ENCODE measurements at regions not wholly inside any gene's neighbourhood (a gene's known extent, or its start where the extent isn't known, plus 50 kb on each side); places are given as distances from the start of the nearest gene placed in this dataset.

DNA sequence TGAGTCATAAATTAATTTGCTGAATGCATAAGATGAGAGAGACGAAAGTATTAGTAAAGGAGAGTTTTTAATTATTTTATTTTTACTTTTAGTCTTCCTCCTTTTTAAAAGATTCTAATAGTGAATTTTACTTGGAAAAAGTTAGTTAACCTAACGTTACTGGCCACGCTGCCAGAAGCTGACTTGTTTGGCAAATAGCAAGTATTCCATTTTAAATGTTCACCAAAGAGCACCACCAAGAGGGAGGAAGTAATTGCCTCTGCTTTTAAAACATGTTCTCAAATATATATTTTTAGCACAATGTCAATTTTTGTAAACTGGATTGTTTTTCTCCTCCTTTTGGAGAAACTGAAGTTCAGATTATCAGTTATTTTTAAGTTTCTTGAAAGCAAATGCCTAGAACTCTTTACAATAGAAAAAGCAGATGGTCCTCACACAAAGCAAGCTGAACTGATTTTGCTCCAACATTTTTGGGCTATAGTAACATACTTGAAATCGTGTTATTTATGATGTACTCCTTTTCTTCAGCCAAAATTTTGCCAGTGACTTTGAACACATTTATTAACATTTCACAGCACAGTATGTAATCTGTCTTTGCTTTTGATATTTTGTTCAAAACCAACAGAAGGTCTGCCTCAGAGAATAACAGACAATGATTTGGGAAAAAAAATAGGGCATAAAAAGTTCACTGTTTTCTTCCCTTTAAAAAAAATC is 1311.0 kb upstream of the FAM98A start:
- TF ChIP-seq BRCA1 (IDR thresholded peaks at IDR 0.05; ENCODE audit: low read depth, low read length) (no peak), CHD2 (IDR thresholded peaks at IDR 0.05; ENCODE audit: low read length) (no peak), EZH2 (IDR thresholded peaks at IDR 0.05; ENCODE audit: low read depth, low read length, severe bottlenecking) (no peak), TBP (IDR thresholded peaks at IDR 0.05; ENCODE audit: low read depth, low read length) (no peak), BACH1 (IDR thresholded peaks at IDR 0.05; ENCODE audit: low read length) (no peak), CHD1 (IDR thresholded peaks at IDR 0.05; ENCODE audit: low read depth, low read length) (no peak), SAP30 (IDR thresholded peaks at IDR 0.05; ENCODE audit: insufficient read depth, insufficient replicate concordance, low read length) (no peak)

More for the DNA sequence above, 1311.0 kb upstream of the FAM98A start:
- Histone ChIP-seq H3K36me3 (ENCODE audit: control insufficient read depth in 2 of 4, insufficient read depth in 4 of 4, low read length in 3 of 4) (no peaks in the 10 kb centered on the region), H4K91ac (replicated peaks; ENCODE audit: insufficient read length, low read length) (no peak overlapping the region), H3K4me2 (ENCODE audit: insufficient read depth in 1 of 2, low read depth in 2 of 2, low read length in 2 of 2) (no peak overlapping the region), H3K18ac (ENCODE audit: extremely low read depth, low read length) (no peak overlapping the region), H2BK5ac (ENCODE audit: low read depth, low read length) (no peak overlapping the region), H3K9me3 (ENCODE audit: insufficient read depth in 2 of 2, low read depth in 1 of 2, low read length in 1 of 2) (no peaks in the 10 kb centered on the region), H3K14ac (ENCODE audit: insufficient read length) (no peak overlapping the region), H4K8ac (ENCODE audit: extremely low read depth, insufficient read depth, low read length) (no peak overlapping the region), H2BK12ac (ENCODE audit: low read depth, low read length) (no peak overlapping the region), H3K4ac (replicated peaks; ENCODE audit: insufficient read length, low read depth, low read length) (no peak overlapping the region), H3K23ac (ENCODE audit: insufficient read length) (no peak overlapping the region), H2BK120ac (replicated peaks; ENCODE audit: low read depth, low read length) (no peak overlapping the region), H3K56ac (replicated peaks; ENCODE audit: insufficient read length, low read depth, low read length) (no peak overlapping the region), H3K27ac (ENCODE audit: low read depth, low read length) (no peak overlapping the region), H2BK15ac (ENCODE audit: low read length) (no peak overlapping the region), H3K4me3 (ENCODE audit: extremely low read depth in 1 of 4, insufficient read depth in 2 of 4, low read depth in 3 of 4, low read length in 4 of 4) (no peak overlapping the region), H2AFZ (ENCODE audit: low read length) (no peak overlapping the region), H2AK5ac (ENCODE audit: low read depth, low read length) (no peak overlapping the region), H3K4me1 (replicated peaks in 1 of 4; ENCODE audit: control insufficient read depth in 3 of 4, insufficient read depth in 4 of 4, low read length in 3 of 4) (no peaks in the 10 kb centered on the region), H3K79me2 (ENCODE audit: control insufficient read depth in 1 of 2, insufficient read depth in 2 of 2, low read length in 2 of 2) (no peaks in the 10 kb centered on the region), H3K23me2 (ENCODE audit: low read depth, low read length) (no peaks in the 10 kb centered on the region; the same call in 1 of the 2 replicates), H4K20me1 (replicated peaks in 1 of 2; ENCODE audit: control insufficient read depth in 1 of 2, insufficient read depth in 2 of 2, low read length in 2 of 2) (no peaks in the 10 kb centered on the region), H3K9ac (replicated peaks in 1 of 4; ENCODE audit: extremely low read depth in 1 of 4, low read depth in 3 of 4, low read length in 3 of 4) (no peak overlapping the region), H3K79me1 (ENCODE audit: low read depth, low read length) (no peaks in the 10 kb centered on the region), H3K27me3 (replicated peaks in 1 of 4; ENCODE audit: control insufficient read depth in 3 of 4, extremely low read depth in 1 of 4, insufficient read depth in 3 of 4, low read length in 3 of 4) (no peaks in the 10 kb centered on the region), H2BK20ac (ENCODE audit: low read length) (no peak overlapping the region), H4K5ac (ENCODE audit: insufficient read length, low read depth, low read length) (no peak overlapping the region)
- WGBS, 2 experiments (ENCODE audit: extremely low coverage in 1 of 2, insufficient coverage in 1 of 2, insufficient read length in 1 of 2, insufficient replicate concordance in 2 of 2, low coverage in 1 of 2, low lambda C conversion rate in 2 of 2, missing lambda C conversion rate in 1 of 2) = 95% methylated on average over 4 of the region's 4 CpGs; no CpG with 5 or more reads in 1 of the 2 experiments
- ChIA-PET CTCF (ENCODE audit: partially characterized antibody) (interaction anchor here (1.3 kb wide), 1 partner anchor 18 kb away, joined by 3 read pairs; no protein-coding TSS in a partner anchor), POLR2A (ENCODE audit: partially characterized antibody) (no interaction called here)
- DNase-seq (ENCODE audit: low read depth in 1 of 2, low spot score in 2 of 2) = no peak
- FAIRE-seq = no peak

Data from H1 (cell line).